ENCODE measurements at regions not wholly inside any gene's neighbourhood (a gene's known extent, or its start where the extent isn't known, plus 50 kb on each side); places are given as distances from the start of the nearest gene placed in this dataset.

- Histone ChIP-seq H3K36me3 (ENCODE audit: control insufficient read depth, low read depth, low read length) (no peaks in the 10 kb centered on the region), H3K27ac (ENCODE audit: low read length) (no peak overlapping the region), H3K9ac (ENCODE audit: low read length) (no peak overlapping the region), H3K4me1 (ENCODE audit: control insufficient read depth, low read depth, low read length) (no peaks in the 10 kb centered on the region), H3K4me3 (ENCODE audit: low read length) (no peak overlapping the region), H3K27me3 (ENCODE audit: control insufficient read depth, insufficient read depth, low read length) (no peaks in the 10 kb centered on the region), H3K9me3 (ENCODE audit: control insufficient read depth, low read depth, low read length) (no peaks in the 10 kb centered on the region)
Observed at GRCh38 chr9:11366585-11367129, 753.9 kb upstream of the PTPRD start.

- Histone ChIP-seq H3K4me3 (ENCODE audit: low read length) (no peak overlapping the region), H3K9me3 (ENCODE audit: control insufficient read depth, low read depth, low read length) (no peaks in the 10 kb centered on the region), H3K4me1 (ENCODE audit: control insufficient read depth, low read depth, low read length) (no peaks in the 10 kb centered on the region), H3K27me3 (ENCODE audit: control insufficient read depth, insufficient read depth, low read length) (no peaks in the 10 kb centered on the region), H3K36me3 (ENCODE audit: control insufficient read depth, low read depth, low read length) (no peaks in the 10 kb centered on the region), H3K9ac (ENCODE audit: low read length) (no peak overlapping the region), H3K27ac (ENCODE audit: low read length) (no peak overlapping the region)
Observed at GRCh38 chr9:11374926-11375325, 762.1 kb upstream of the PTPRD start.

GRCh38 chr9:11402621-11403020 lies 789.8 kb upstream of the PTPRD start:
- H3K4me1 ChIP-seq (ENCODE audit: control insufficient read depth, low read depth, low read length) = no peaks in the 10 kb centered on the region
- no peak overlapping the region for H3K27ac ChIP-seq (ENCODE audit: low read length)
- no peaks in the 10 kb centered on the region for H3K27me3 ChIP-seq (ENCODE audit: control insufficient read depth, insufficient read depth, low read length)
- no peak overlapping the region for H3K9ac ChIP-seq (ENCODE audit: low read length)
- no peaks in the 10 kb centered on the region for H3K9me3 ChIP-seq (ENCODE audit: control insufficient read depth, low read depth, low read length)
- H3K4me3 ChIP-seq (ENCODE audit: low read length) = no peak overlapping the region
- no peaks in the 10 kb centered on the region for H3K36me3 ChIP-seq (ENCODE audit: control insufficient read depth, low read depth, low read length)

GRCh38 chr9:11414241-11414640 lies 801.4 kb upstream of the PTPRD start:
- Histone ChIP-seq H3K9ac (ENCODE audit: low read length) (no peak overlapping the region), H3K4me1 (ENCODE audit: control insufficient read depth, low read depth, low read length) (no peaks in the 10 kb centered on the region), H3K27me3 (ENCODE audit: control insufficient read depth, insufficient read depth, low read length) (no peaks in the 10 kb centered on the region), H3K4me3 (ENCODE audit: low read length) (no peak overlapping the region), H3K27ac (ENCODE audit: low read length) (no peak overlapping the region), H3K9me3 (ENCODE audit: control insufficient read depth, low read depth, low read length) (no peaks in the 10 kb centered on the region), H3K36me3 (ENCODE audit: control insufficient read depth, low read depth, low read length) (no peaks in the 10 kb centered on the region)

GRCh38 chr9:11417782-11418181 lies 805.0 kb upstream of the PTPRD start:
- H3K36me3 ChIP-seq (ENCODE audit: control insufficient read depth, low read depth, low read length) = no peaks in the 10 kb centered on the region
- H3K27me3 ChIP-seq (ENCODE audit: control insufficient read depth, insufficient read depth, low read length) = no peaks in the 10 kb centered on the region
- H3K4me1 ChIP-seq (ENCODE audit: control insufficient read depth, low read depth, low read length) = no peaks in the 10 kb centered on the region
- H3K27ac ChIP-seq (ENCODE audit: low read length) = no peak overlapping the region
- H3K4me3 ChIP-seq (ENCODE audit: low read length) = no peak overlapping the region
- no peak overlapping the region for H3K9ac ChIP-seq (ENCODE audit: low read length)
- no peaks in the 10 kb centered on the region for H3K9me3 ChIP-seq (ENCODE audit: control insufficient read depth, low read depth, low read length)

GRCh38 chr9:11431490-11431889 lies 818.7 kb upstream of the PTPRD start:
- H3K4me1 ChIP-seq (ENCODE audit: control insufficient read depth, low read depth, low read length) = no peaks in the 10 kb centered on the region
- no peaks in the 10 kb centered on the region for H3K36me3 ChIP-seq (ENCODE audit: control insufficient read depth, low read depth, low read length)
- no peak overlapping the region for H3K4me3 ChIP-seq (ENCODE audit: low read length)
- H3K9me3 ChIP-seq (ENCODE audit: control insufficient read depth, low read depth, low read length) = no peaks in the 10 kb centered on the region
- H3K27me3 ChIP-seq (ENCODE audit: control insufficient read depth, insufficient read depth, low read length) = no peaks in the 10 kb centered on the region
- H3K9ac ChIP-seq (ENCODE audit: low read length) = no peak overlapping the region
- H3K27ac ChIP-seq (ENCODE audit: low read length) = no peak overlapping the region

GRCh38 chr9:11432361-11432760 lies 819.6 kb upstream of the PTPRD start:
- no peak overlapping the region for H3K4me3 ChIP-seq (ENCODE audit: low read length)
- no peak overlapping the region for H3K27ac ChIP-seq (ENCODE audit: low read length)
- H3K36me3 ChIP-seq (ENCODE audit: control insufficient read depth, low read depth, low read length) = no peaks in the 10 kb centered on the region
- H3K27me3 ChIP-seq (ENCODE audit: control insufficient read depth, insufficient read depth, low read length) = no peaks in the 10 kb centered on the region
- no peaks in the 10 kb centered on the region for H3K9me3 ChIP-seq (ENCODE audit: control insufficient read depth, low read depth, low read length)
- H3K4me1 ChIP-seq (ENCODE audit: control insufficient read depth, low read depth, low read length) = no peaks in the 10 kb centered on the region
- no peak overlapping the region for H3K9ac ChIP-seq (ENCODE audit: low read length)

GRCh38 chr9:11443631-11444030 lies 830.8 kb upstream of the PTPRD start:
- H3K4me3 ChIP-seq (ENCODE audit: low read length) = no peak overlapping the region
- no peak overlapping the region for H3K9ac ChIP-seq (ENCODE audit: low read length)
- no peaks in the 10 kb centered on the region for H3K9me3 ChIP-seq (ENCODE audit: control insufficient read depth, low read depth, low read length)
- no peaks in the 10 kb centered on the region for H3K4me1 ChIP-seq (ENCODE audit: control insufficient read depth, low read depth, low read length)
- no peaks in the 10 kb centered on the region for H3K36me3 ChIP-seq (ENCODE audit: control insufficient read depth, low read depth, low read length)
- no peaks in the 10 kb centered on the region for H3K27me3 ChIP-seq (ENCODE audit: control insufficient read depth, insufficient read depth, low read length)
- H3K27ac ChIP-seq (ENCODE audit: low read length) = no peak overlapping the region

- Histone ChIP-seq H3K4me3 (ENCODE audit: low read length) (no peak overlapping the region), H3K4me1 (ENCODE audit: control insufficient read depth, low read depth, low read length) (peaks cover 18% of the 10 kb centered on the region), H3K9me3 (ENCODE audit: control insufficient read depth, low read depth, low read length) (no peaks in the 10 kb centered on the region), H3K27me3 (ENCODE audit: control insufficient read depth, insufficient read depth, low read length) (no peaks in the 10 kb centered on the region), H3K36me3 (ENCODE audit: control insufficient read depth, low read depth, low read length) (no peaks in the 10 kb centered on the region), H3K9ac (ENCODE audit: low read length) (peak overlapping the region; percentile 4), H3K27ac (ENCODE audit: low read length) (no peak overlapping the region)
Observed at GRCh38 chr9:11457825-11458790, 845.3 kb upstream of the PTPRD start.

GRCh38 chr9:11469745-11470144 lies 856.9 kb upstream of the PTPRD start:
- H3K36me3 ChIP-seq (ENCODE audit: control insufficient read depth, low read depth, low read length) = no peaks in the 10 kb centered on the region

GRCh38 chr9:11471321-11471720 lies 858.5 kb upstream of the PTPRD start:
- H3K9me3 ChIP-seq (ENCODE audit: control insufficient read depth, low read depth, low read length) = no peaks in the 10 kb centered on the region
- H3K36me3 ChIP-seq (ENCODE audit: control insufficient read depth, low read depth, low read length) = no peaks in the 10 kb centered on the region
- no peaks in the 10 kb centered on the region for H3K4me1 ChIP-seq (ENCODE audit: control insufficient read depth, low read depth, low read length)
- H3K4me3 ChIP-seq (ENCODE audit: low read length) = no peak overlapping the region
- H3K27ac ChIP-seq (ENCODE audit: low read length) = no peak overlapping the region
- H3K27me3 ChIP-seq (ENCODE audit: control insufficient read depth, insufficient read depth, low read length) = no peaks in the 10 kb centered on the region
- no peak overlapping the region for H3K9ac ChIP-seq (ENCODE audit: low read length)

More at GRCh38 chr9:11469745-11470144, 856.9 kb upstream of the PTPRD start:
- no peaks in the 10 kb centered on the region for H3K9me3 ChIP-seq (ENCODE audit: control insufficient read depth, low read depth, low read length)
- no peak overlapping the region for H3K4me3 ChIP-seq (ENCODE audit: low read length)
- no peak overlapping the region for H3K27ac ChIP-seq (ENCODE audit: low read length)
- H3K27me3 ChIP-seq (ENCODE audit: control insufficient read depth, insufficient read depth, low read length) = no peaks in the 10 kb centered on the region
- H3K4me1 ChIP-seq (ENCODE audit: control insufficient read depth, low read depth, low read length) = no peaks in the 10 kb centered on the region
- H3K9ac ChIP-seq (ENCODE audit: low read length) = no peak overlapping the region

- no peak overlapping the region for H3K9ac ChIP-seq (ENCODE audit: low read length)
- H3K9me3 ChIP-seq (ENCODE audit: control insufficient read depth, low read depth, low read length) = no peaks in the 10 kb centered on the region
- H3K27ac ChIP-seq (ENCODE audit: low read length) = no peak overlapping the region
- no peaks in the 10 kb centered on the region for H3K36me3 ChIP-seq (ENCODE audit: control insufficient read depth, low read depth, low read length)
- no peak overlapping the region for H3K4me3 ChIP-seq (ENCODE audit: low read length)
- no peaks in the 10 kb centered on the region for H3K4me1 ChIP-seq (ENCODE audit: control insufficient read depth, low read depth, low read length)
- no peaks in the 10 kb centered on the region for H3K27me3 ChIP-seq (ENCODE audit: control insufficient read depth, insufficient read depth, low read length)
Observed at GRCh38 chr9:11500780-11501179, 888.0 kb upstream of the PTPRD start.

All from iPS-18a (cell line).